Activated effector memory CD4-positive, alpha-beta T cell treated with anti-CD3 and anti-CD28 coated beads, Interleukin-2, amount 50 U/mL, for 16 hours (primary cell): ENCODE measurements at regions not wholly inside any gene's neighbourhood (a gene's known extent, or its start where the extent isn't known, plus 50 kb on each side); places are given as distances from the start of the nearest gene placed in this dataset.
"Not testable (repeated sequence)": the region's sequence is repeated elsewhere in the genome, so short reads cannot be mapped to it uniquely, and the experiment has no call there.

Experiments
- DNase-seq: peaks from one replicate; pipeline ENCODE4 v3.0.0-alpha.2; 2020

DNA sequence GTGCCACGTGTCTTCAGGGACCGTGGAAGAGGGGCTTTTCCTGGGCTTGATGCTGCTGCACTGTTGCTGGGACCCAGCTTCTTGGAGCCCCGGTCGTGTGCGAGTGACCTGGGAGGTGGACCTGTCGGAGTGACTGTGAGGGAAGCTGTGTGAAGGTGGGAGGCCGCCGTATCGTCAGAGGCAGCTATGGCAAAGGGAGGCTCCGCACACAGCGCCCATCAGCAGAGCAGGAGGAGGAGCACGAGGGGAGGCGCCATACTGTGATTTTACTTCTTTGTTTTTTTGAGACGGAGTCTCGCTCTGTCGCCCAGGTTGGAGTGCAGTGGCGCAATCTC is 171.0 kb downstream of the LAT start:
- DNase-seq: not testable (repeated sequence)

DNA sequence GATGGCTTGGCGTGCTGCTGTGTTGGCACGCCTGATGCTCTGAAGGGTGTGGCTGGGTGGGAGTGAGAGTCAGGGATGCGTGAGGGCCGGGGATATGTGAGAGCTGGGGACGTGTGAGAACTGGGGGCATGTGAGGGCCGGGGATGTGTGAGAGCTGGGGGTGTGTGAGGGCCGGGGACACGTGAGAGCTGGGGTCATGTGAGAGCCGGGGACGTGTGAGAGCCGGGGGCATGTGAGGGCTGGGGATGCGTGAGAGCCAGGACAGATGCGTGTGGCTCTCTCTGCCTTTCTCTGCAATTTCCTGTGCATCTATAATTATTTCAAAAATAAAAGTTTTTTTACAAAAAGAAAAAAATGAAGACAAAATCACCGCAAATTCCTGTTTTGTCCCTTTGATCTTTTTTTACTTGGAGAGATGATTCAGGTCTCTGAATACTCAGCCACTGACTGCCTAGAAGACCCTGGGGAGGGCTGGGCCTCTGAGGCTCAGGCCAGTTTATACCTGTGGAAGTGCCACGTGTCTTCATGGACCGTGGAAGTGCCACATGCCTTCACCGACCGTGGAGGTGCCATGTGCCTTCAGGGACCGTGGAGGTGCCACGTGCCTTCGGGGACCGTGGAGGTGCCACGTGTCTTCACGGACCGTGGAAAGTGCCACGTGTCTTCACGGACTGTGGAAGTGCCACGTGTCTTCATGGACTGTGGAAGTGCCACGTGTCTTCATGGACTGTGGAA is 170.4 kb downstream of the LAT start:
- not testable (repeated sequence) for DNase-seq

DNA sequence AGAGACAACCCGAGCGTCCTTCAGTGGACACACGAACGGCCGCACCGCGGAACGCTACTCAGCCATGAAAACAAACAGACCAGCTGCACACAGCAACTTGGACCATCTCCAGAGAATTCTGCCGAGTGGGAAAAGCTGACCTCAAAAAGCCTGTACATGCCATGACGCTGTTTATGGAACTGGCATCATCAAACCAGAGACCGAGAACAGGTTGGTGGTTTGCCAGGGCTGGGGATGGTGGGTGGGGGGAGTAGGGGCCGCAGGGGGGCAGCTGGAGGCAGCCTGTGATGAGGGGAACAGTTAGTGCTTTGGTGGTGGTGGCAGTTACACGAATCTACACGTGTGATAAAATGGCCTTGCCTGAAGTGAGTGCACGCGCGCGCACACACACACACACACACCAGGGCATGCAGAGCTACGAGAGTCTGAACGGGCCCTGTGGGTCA is 169.8 kb downstream of the LAT start:
- no peak for DNase-seq

DNA sequence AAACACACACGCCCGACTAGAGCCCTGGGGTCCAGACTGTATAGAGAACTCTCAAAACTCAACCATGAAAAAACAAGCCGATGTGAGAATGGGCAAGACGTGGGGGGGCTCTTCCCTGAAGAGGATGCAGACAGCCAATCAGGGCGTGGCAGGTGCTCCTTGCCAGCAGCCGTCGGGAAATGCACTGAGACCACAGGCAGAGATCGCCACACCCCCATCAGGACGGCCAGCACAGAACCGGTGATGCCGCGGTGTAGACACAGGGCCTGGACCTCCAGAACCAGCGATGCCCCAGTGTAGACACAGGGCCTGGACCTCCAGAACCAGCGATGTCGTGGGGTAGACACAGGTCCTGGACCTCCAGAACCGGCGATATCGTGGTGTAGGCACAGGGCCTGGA is 169.2 kb downstream of the LAT start:
- DNase-seq: no peak

DNA sequence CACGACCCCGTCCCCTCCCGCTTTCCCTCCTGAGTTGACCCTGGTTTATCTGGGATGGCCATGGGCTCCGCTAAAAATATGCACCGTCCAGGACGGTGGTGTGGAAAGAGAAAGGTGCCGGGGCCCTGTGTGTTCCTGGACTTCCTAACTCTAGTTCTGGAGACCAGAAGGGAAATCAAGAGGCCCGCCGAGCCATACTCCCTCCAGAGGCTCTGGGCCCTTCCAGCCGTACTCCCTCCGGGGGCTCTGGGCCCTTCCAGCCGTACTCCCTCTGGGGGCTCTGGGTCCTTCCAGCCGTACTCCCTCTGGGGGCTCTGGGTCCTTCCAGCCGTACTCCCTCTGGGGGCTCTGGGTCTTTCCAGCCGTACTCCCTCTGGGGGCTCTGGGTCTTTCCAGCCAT is 168.5 kb downstream of the LAT start:
- not testable (repeated sequence) for DNase-seq

DNA sequence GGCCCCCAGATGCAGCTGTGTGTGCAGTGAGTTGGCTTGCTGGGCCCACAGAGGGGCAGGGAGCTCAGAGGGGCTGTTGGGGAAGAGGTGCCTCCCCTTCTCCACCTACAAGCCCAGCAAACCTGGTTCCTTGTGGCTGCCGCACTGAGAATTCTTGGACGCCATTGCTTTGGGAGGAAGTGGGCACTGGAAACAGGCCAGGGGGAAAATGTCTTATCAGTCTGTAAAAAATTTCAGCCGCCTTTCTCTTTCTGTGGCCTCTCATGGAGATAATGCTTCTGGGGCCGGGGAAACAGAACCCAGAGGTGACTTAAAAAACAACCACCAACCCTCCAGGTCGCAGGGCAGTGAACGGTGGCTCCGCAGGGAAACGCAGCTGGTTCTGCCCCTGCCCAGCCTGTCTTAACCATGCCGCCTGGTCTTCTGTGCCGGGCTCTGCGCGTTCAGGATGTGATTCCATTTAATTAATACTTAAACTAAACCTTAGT is 167.7 kb downstream of the LAT start:
- not testable (repeated sequence) for DNase-seq

DNA sequence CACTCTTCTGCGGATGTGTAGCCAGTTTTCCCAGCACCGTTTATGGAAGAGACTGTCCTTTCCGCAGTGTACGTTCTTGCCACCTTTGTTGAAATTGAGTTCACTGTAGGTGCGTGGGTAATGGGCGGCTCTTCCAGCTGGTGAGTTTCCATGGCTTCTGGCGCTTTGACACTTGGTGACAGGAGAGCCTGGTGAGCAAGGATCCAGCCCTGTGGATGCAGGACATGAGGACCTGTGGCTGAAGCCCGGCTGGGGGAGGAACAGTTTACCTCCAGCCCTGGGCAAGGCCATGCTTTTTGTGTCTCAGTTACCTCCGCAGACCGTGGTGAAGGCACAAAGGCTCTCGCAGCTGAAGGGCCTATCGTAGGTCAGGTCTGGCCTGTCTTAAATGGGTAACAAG is 166.5 kb downstream of the LAT start:
- DNase-seq: no peak

DNA sequence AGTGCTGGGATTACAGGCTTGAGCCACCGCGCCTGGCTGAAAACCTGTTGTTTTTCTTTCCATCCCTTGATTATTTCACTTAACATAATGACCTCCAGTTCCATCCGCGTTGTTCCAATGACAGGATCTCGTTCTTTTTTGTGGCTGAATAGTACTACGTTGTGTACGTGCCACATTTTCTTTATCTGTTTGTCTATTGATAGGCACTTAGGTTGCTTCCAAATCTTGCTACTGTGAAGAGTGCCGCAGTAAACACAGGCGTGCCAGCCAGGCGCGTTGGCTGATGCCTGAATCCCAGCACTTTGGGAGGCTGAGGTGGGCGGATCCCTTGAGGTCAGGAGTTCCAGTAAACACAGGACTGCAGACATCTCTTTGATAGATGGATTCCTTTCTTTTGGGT is 165.1 kb downstream of the LAT start:
- not testable (repeated sequence) for DNase-seq

DNA sequence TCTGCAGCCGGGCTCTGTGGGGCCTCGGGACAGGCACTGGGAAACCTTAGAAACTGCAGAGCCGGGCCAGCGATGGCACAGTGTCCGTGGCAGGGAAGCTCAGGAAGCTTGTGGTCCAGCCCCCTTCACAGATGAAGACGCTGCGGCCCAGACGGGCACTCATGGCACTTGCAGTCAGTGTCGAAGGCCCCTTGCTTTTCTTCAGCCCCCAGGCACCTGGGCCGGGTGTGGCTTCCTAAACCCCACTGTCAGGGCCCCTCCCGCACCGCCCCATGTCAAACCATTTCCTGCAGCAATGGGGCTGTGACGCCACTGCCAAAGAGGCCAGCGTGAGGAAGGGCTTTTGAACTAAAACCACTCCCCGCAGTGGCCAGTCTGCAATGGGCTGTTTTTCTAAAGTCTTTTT is 164.0 kb downstream of the LAT start:
- peak; percentile 88 for DNase-seq

DNA sequence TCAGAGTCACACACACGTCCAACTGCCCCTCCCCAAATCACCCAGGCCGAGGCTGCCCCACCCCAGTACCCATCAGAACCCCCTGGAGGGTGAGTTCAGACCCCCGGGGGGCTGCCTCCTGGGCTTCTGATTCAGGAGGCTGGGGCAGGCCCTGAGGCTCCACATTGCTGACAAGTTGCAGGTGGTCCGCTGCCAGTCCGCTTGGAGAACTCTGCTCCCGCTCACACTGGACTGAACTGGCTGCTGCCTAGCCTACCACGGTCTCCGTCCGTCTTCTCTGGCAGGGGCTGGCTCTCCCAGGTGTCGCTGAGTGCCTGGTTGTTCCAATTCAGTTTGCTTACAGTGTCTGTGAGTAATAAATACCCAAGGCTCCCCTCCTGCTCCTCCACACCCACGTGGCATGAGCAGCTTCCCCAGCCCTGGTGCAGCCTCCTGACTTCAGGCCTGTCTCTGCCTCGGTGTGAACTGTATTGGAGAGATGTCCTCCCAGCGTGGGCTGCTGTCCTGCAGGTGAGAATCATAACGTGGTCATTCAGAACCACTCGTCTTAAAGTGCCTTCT is 163.4 kb downstream of the LAT start:
- DNase-seq: peak; percentile 68

DNA sequence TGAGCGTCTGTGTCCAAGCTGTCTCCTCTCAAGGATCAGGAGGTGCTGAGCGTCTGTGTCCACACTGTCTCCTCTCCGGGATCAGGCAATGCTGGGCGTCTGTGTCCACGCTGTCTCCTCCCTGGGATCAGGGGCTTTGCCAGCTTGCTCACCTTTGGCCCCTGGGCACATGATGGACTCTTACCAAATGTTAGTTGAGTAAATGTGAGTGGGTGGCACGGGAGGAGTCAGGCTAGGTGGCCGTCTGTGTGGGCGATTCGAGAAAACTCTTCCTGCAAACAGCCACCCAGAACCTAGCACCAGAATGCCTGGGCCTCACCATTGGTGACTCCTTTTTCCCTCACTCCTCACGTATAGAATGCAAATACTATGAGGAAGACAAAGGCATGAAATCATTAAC is 162.9 kb downstream of the LAT start:
- DNase-seq: not testable (repeated sequence)

DNA sequence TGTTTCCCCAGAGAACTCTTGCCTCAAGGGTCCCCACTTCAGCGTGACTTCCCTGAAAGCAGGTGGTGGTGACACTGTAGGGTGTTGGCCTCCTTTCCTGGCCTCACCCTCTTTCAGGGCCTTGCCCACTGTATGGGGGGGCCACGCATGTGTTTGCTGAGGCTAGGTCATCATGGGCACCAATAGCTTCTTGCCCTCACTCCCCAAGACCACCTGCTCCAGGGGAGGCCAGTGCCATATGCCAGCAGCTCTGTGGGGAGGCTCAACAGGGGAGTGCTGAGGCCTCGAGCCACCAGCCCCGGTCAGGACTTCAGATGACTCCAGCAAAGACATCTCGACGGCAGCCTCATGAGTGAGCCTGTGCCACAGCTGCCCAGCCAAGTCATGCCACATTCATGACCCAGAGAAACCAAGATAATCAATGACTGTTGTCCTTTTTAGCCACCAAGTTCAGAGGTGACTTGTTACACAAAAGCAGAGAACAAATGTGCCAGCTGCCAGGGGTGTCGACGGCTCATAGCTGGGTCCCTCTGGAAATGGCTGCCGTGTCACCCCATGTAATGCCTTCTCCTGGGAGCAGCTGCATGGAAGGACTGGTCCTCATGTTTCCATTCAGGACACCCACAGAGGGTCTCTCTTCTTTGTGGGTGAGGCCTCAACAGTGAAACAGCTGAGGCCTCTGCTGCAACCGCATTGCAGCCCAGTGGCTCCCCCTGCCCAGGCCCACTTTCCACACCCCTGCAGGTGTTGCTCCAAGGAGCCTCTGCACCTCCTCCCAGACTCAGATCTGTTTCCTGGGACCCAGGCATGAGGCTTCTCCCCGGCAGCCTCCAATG is 162.2 kb downstream of the LAT start:
- not testable (repeated sequence) for DNase-seq

DNA sequence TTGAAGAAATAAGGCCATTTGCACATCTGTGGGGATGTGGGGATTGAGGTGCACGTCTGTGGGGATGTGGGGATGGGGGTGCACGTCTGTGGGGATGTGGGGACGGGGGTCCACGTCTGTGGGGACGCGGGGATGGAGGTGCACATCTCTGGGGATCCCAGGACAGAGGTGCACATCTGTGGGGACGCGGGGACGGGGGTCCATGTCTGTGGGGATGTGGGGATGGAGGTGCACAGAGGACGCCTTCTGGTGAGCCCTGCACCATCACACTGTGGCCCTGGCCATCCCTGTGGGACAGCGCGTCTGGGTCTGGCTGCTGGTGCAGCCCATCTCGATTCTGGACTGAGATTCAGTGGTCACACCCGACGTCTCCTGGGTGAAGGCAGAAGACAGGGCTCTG is 161.4 kb downstream of the LAT start:
- no peak for DNase-seq

DNA sequence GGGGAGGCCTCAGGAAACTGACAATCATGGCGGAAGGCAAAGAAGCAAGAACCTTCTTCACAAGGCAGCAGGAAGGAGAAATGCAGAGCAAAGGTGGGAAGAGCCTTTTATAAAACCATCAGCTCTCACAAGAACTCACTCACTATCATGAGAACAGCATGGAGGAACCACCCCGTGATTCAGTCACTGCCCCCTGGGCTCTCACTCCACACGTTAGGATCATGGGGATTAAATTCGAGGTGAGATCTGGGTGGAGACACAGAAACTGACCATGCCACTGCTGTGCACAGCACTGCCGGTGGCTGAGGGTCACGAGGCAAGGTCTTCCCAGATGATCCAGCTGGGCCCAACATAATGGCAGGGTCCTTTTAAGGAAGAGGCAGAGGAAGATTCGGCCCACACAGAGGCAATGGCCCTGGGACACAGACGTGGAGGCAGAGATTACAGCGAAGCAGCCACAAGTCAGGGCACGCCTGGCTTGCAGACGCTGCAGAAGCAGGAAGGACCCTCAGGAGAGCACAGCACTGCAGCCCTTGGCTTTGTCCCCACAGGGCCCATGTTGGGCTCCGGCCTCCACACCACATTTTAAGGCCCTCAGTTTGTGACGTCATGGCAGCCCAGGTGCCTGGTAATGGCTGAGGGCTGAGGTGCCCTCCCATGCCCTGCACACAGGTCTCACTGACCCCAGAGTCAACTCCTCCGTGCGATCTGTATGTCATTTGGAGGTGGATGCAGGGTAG is 160.8 kb downstream of the LAT start:
- not testable (repeated sequence) for DNase-seq

DNA sequence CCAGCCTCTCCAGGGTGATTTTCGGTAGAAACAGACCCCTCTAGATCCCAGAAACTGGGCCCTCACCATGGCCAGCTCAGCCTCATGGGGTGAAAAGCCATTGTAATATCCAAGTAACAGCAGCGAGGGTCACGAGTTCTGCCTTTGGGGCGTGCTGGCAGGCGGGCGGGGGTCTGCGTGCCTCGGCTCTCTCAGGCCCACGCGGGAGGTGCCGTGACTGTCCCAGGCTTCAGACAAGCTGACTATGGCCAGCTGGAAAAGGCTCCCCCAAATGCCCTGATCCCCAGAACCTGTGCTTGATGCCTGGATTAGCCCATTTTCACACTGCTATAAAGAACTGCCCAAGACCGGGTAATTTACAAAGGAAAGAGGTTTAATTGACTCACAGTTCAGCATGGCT is 160.2 kb downstream of the LAT start:
- DNase-seq: not testable (repeated sequence)

DNA sequence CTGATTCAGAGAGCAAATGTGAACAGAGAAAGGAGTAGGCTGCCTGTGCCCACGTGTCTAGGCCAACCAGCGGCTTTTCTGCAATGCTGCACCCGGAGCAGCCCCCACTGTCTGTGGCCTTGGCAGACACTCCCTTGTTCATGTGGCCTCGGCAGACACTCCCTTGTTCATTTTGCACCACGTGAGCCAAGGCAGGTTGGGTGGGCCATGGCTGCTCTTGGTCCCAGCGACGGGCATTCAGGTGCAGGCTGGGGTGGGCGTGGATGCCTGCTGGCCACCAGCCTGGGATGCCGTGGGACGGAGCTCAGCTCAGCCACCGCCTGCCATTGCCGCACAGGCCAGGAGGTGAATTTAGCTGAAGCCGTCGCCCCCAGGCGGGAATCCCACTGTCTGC is 159.8 kb downstream of the LAT start:
- DNase-seq: not testable (repeated sequence)

DNA sequence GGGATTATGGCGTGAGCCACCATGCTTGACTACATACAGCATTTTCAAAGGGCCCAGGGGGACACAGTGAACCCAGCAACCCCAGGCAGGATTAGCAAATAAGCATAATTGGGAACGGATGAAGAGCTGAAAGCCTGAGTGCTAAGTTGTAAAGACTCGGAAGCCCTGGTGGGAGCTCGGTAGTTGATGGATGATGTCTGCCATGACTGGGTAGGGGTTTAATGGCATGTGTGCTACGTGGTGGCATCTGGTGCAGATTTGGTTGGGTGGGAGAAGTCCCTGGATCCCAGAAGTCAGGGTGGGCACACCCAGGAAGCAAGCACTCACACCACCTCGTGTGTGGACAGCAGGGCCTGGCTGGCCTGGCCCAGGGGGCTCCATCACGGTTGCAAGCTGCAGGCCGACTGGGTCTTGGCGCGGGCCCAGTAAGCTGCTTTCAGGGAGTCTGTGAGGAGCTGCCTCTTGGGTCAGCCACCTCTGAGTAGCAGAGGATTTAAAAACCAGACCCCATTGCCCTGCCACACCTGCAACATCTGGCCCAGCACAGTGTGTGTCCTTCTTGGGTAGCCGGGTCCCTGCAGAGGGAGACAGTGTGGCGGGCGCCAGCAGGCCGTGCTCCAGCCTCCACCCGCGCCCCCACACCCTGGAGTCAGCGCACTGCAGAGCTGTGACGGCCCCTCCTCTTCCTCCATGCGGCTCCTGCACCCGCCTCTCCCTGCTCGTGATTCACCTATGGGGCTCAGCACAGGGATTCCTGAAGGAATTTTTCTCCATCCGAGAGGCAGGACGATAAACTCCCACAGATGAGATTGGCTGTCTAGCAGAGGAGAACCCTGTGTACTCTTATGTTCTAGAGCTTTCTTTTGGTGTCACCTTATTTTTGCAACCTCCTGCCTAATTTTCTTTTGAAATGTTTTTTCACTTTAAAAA is 159.2 kb downstream of the LAT start:
- DNase-seq: not testable (repeated sequence)

DNA sequence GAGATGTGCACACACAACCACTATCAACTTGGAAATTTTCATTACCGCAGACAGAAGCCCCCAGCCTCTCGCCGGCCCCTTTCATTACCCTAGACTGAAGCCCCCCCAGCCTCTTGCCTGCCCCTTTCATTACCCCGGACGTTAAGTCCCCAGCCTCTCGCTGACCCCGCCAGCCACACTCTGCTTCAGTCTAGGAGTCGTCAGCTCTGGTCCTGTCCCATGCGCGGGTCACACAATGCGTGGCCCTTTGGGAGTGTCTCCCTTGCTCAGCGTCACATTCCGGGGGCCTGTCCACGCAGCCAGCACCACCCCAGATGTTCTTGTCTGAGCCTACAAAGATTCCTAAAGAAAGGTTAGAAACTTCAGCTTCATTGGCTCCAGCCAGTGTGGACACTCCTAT is 157.7 kb downstream of the LAT start:
- DNase-seq: not testable (repeated sequence)

DNA sequence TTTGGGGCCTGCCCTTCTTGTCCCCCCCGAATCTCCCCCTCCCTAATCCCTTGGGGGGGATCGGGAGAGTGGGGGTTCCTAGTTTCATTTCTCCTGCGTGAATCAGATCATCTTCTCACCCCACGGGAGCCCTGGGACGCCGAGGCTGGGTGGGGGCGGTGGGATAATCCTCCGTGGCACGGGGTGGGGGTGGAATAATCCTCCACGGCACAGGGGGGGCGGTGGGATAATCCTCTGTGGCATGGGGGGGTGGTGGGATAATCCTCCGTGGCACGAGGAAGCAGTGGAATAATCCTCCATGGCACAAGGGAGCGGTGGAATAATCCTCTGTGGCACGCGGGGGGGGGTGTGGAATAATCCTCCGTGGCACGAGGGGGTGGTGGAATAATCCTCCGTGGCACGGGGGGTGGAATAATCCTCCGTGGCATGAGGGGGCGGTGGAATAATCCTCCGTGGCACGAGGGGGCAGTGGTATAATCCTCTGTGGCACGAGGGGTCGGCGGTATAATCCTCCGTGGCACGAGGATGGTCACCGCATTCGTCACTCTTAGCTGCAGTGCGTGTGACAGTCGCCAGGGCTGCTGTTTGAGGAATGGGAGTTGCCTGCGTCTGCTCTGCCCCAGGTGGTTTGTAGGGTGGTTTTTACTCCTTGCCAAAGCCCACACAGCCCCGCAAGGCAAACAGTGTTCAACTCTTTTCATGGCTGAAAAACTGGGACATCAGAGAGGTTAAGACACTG is 156.9 kb downstream of the LAT start:
- no peak for DNase-seq

DNA sequence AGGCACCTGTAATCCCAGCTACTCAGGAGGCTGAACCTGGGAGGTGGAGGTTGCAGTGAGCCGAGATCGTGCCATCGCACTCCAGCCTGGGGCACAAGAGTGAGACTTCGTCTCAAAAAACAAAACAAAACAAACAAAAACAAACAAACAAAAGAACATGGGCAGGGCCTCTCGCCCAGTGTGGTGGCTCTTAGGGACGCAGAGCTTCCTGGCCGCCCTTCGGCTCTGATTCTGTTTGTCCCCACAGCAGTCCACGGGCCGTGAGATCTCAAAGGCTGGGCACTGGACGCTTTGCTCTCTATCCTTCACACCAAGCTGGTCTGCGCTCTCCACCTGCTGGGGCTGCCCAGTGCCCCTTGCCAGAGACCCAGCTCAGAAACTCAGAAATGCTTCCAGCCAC is 156.3 kb downstream of the LAT start:
- not testable (repeated sequence) for DNase-seq
